Stimulated activated naive B cell treated with anti-CD40 and anti-IgM and Interleukin-4, amounts not matched to agents 10 μg/mL and 1 μg/mL and 100 μg/mL, for 72 hours (primary cell): ENCODE measurements at regions not wholly inside any gene's neighbourhood (a gene's known extent, or its start where the extent isn't known, plus 50 kb on each side); places are given as distances from the start of the nearest gene placed in this dataset.
"Not testable (repeated sequence)": the region's sequence is repeated elsewhere in the genome, so short reads cannot be mapped to it uniquely, and the experiment has no call there.

ENCODE experiments used
- ATAC-seq, 2 donors: fragments of 150-1000 bp; cut with Tn5 transposase; replicated peaks; 2 replicates each; pipeline ENCODE4 v1.10.0; 2021; ENCODE audit warnings: moderate library complexity in 1 of 2
- DNase-seq: peaks from one replicate; pipeline ENCODE4 v3.0.0; 2021
- H3K27ac Mint-ChIP-seq: one replicate; pipeline ENCODE4 v1.8.0; 2022; ENCODE audit warnings: mild to moderate bottlenecking, mixed read lengths
- H3K27me3 Mint-ChIP-seq, 2 donors: one replicate each; pipeline ENCODE4 v1.8.0; 2022; ENCODE audit warnings: mixed read lengths in 2 of 2
- H3K36me3 Mint-ChIP-seq, 2 donors: one replicate each; pipeline ENCODE4 v1.8.0; 2022; ENCODE audit warnings: mixed read lengths in 2 of 2, mild to moderate bottlenecking in 1 of 2
- H3K4me1 Mint-ChIP-seq, 2 donors: one replicate each; pipeline ENCODE4 v1.8.0; 2022; ENCODE audit warnings: mixed read lengths in 2 of 2, mild to moderate bottlenecking in 1 of 2
- H3K4me3 Mint-ChIP-seq, 2 donors: one replicate each; pipeline ENCODE4 v1.8.0; 2022; ENCODE audit warnings: mild to moderate bottlenecking in 2 of 2, mixed read lengths in 2 of 2, moderate library complexity in 1 of 2
- H3K9me3 Mint-ChIP-seq, 2 donors: one replicate each; pipeline ENCODE4 v1.8.0; 2022; ENCODE audit warnings: mixed read lengths in 2 of 2, mild to moderate bottlenecking in 1 of 2

DNA sequence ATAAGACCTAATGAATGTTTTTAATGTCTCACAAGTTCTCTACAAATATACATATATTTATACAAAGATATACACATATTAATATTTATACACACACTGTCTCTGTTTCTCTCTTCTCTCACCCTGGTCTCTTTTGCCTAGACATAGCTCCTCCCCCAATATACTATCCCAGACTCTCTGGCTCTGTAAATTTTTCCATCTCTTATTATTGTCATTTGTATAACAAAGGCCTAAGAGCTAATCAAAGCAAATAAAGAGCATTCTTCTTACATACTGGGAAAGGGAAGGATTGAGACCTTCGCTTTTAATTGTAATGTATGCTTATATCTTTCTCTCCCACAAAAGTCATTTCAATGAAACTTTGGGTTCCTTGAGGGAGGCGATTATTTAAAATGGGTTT, 318.1 kb downstream of the ADAMTS20 start:
- DNase-seq, result no peak
- H3K27me3 Mint-ChIP-seq, result peaks cover 0 to 3% of the 10 kb centered on the region in 2 donors
- no peak overlapping the region for H3K27ac Mint-ChIP-seq
- H3K4me3 Mint-ChIP-seq, result no peak overlapping the region
- H3K36me3 Mint-ChIP-seq, result no peaks in the 10 kb centered on the region
- no peak for ATAC-seq
- H3K9me3 Mint-ChIP-seq, result peaks cover 0 to 2% of the 10 kb centered on the region in 2 donors
- H3K4me1 Mint-ChIP-seq, result peaks cover 4 to 7% of the 10 kb centered on the region in 2 donors

GRCh38 chr12:43226151-43226550, 325.9 kb downstream of the ADAMTS20 start:
- ATAC-seq (peak; percentile 75 to 85), DNase-seq (no peak)
- peaks cover 0 to 3% of the 10 kb centered on the region in 2 donors for H3K4me1 Mint-ChIP-seq
- H3K27me3 Mint-ChIP-seq, result peaks cover 0 to 9% of the 10 kb centered on the region in 2 donors
- H3K36me3 Mint-ChIP-seq, result no peaks in the 10 kb centered on the region
- H3K9me3 Mint-ChIP-seq, result peaks cover 0 to 1% of the 10 kb centered on the region in 2 donors
- H3K4me3 Mint-ChIP-seq, result no peak overlapping the region
- no peak overlapping the region for H3K27ac Mint-ChIP-seq

DNA sequence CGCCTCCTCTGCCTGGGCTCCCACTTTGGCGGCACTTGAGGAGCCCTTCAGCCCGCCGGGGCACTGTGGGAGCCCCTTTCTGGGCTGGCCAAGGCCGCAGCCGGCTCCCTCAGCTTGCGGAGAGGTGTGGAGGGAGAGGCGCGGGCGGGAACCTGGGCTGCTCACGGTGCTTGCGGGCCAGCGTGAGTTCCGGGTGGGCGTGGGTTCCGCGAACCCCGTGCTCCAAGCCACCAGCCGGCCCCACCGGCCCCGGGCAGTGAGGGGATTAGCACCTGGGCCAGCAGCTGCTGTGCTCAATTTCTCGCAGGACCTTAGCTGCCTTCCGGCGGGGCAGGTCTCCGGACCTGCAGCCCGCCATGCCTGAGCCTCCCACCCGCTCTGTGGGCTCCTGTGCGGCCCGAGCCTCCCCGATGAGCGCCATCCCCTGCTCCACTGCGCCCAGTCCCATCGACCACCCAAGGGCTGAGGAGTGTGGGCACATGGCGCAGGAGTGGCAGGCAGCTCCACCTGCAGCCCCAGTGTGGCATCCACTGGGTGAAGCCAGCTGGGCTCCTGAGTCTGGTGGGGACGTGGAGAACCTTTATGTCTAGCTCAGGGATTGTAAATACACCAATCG, 327.7 kb downstream of the ADAMTS20 start:
- not testable (repeated sequence) for DNase-seq, H3K27ac Mint-ChIP-seq, H3K4me3 Mint-ChIP-seq, H3K9me3 Mint-ChIP-seq, ATAC-seq, H3K36me3 Mint-ChIP-seq, H3K4me1 Mint-ChIP-seq
- H3K27me3 Mint-ChIP-seq, result peaks cover 8 to 21% of the 10 kb centered on the region in 2 donors

DNA sequence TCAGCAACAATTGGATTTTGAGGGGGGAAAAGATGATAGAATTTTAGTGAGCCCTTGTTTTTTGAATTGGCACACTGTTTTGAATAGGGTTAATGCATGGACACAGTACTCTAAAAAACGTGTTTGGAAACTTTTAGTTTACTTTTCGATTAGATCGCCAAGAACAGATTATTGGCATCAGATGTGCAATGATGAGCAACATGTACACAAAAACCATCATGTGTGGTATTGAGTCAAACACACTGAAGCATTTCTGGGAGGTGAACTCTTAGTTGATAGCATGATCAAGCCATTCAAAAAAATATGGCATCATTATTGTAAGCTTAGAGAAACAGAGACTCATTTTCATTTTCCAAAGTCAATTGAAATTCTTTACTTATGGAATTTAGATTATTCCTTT, 329.2 kb downstream of the ADAMTS20 start:
- H3K4me1 Mint-ChIP-seq, result peaks cover 0 to 3% of the 10 kb centered on the region in 2 donors
- H3K36me3 Mint-ChIP-seq, result no peaks in the 10 kb centered on the region
- no peak overlapping the region for H3K4me3 Mint-ChIP-seq
- no peak overlapping the region for H3K27ac Mint-ChIP-seq
- no peak for DNase-seq
- no peaks in the 10 kb centered on the region for H3K9me3 Mint-ChIP-seq
- no peak for ATAC-seq
- peaks cover 11 to 28% of the 10 kb centered on the region in 2 donors for H3K27me3 Mint-ChIP-seq

DNA sequence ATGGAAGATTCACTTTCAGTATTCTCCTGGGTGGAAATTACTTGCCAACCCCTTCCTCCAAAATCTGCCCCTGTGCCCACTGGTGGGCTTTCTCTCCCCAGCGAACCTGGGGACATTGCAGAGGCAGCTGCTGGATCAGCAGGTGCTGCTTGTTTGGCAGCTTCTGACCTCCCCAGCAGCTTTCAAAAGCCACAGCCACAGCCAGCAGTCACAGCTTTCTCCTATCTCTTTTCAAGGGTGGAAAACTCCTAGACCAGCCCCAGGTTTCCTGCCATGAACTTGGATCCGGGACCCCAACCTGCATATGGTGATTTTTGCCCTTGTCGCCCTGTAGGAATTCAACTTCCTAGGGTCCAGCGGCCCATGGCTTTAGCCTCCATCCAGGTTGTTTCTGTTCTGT, 330.8 kb downstream of the ADAMTS20 start:
- ATAC-seq (no peak), DNase-seq (no peak)
- Mint-ChIP-seq H3K4me3 (no peak overlapping the region), H3K36me3 (no peaks in the 10 kb centered on the region), H3K27ac (no peak overlapping the region), H3K27me3 (peaks cover 11 to 27% of the 10 kb centered on the region in 2 donors), H3K9me3 (no peaks in the 10 kb centered on the region), H3K4me1 (no peaks in the 10 kb centered on the region)

GRCh38 chr12:43216490-43216889, 335.5 kb downstream of the ADAMTS20 start:
- peaks cover 3 to 7% of the 10 kb centered on the region in 2 donors for H3K4me1 Mint-ChIP-seq
- no peak overlapping the region for H3K4me3 Mint-ChIP-seq
- ATAC-seq, result no peak
- no peaks in the 10 kb centered on the region for H3K9me3 Mint-ChIP-seq
- no peak overlapping the region for H3K27ac Mint-ChIP-seq
- H3K36me3 Mint-ChIP-seq, result no peaks in the 10 kb centered on the region
- H3K27me3 Mint-ChIP-seq, result peaks cover 11 to 27% of the 10 kb centered on the region in 2 donors
- no peak for DNase-seq

GRCh38 chr12:43214166-43214565, 337.8 kb downstream of the ADAMTS20 start:
- ATAC-seq, result no peak
- Mint-ChIP-seq H3K27me3 (peaks cover 4 to 13% of the 10 kb centered on the region in 2 donors), H3K36me3 (no peaks in the 10 kb centered on the region), H3K4me3 (no peak overlapping the region), H3K27ac (no peak overlapping the region), H3K9me3 (no peaks in the 10 kb centered on the region), H3K4me1 (peaks cover 10 to 23% of the 10 kb centered on the region in 2 donors)
- DNase-seq, result no peak

GRCh38 chr12:43213608-43214007, 338.4 kb downstream of the ADAMTS20 start:
- peaks cover 4 to 13% of the 10 kb centered on the region in 2 donors for H3K27me3 Mint-ChIP-seq
- ATAC-seq (no peak), DNase-seq (no peak)
- H3K27ac Mint-ChIP-seq, result no peak overlapping the region
- H3K4me3 Mint-ChIP-seq, result no peak overlapping the region
- H3K36me3 Mint-ChIP-seq, result no peaks in the 10 kb centered on the region
- H3K4me1 Mint-ChIP-seq, result peaks cover 11 to 23% of the 10 kb centered on the region in 2 donors
- no peaks in the 10 kb centered on the region for H3K9me3 Mint-ChIP-seq

- H3K27ac Mint-ChIP-seq, result no peak overlapping the region
- H3K4me3 Mint-ChIP-seq, result no peak overlapping the region
- H3K27me3 Mint-ChIP-seq, result no peaks in the 10 kb centered on the region
- peak; percentile 94 to 96 for ATAC-seq
- DNase-seq, result peak; percentile 8
- peaks cover 13 to 23% of the 10 kb centered on the region in 2 donors for H3K4me1 Mint-ChIP-seq
- no peaks in the 10 kb centered on the region for H3K9me3 Mint-ChIP-seq
- no peaks in the 10 kb centered on the region for H3K36me3 Mint-ChIP-seq
These were observed 341.4 kb downstream of the ADAMTS20 start for GRCh38 chr12:43210485-43211192.

- H3K27ac Mint-ChIP-seq, result no peak overlapping the region
- ATAC-seq (no peak), DNase-seq (no peak)
- H3K27me3 Mint-ChIP-seq, result peaks cover 0 to 5% of the 10 kb centered on the region in 2 donors
- no peaks in the 10 kb centered on the region for H3K36me3 Mint-ChIP-seq
- H3K4me3 Mint-ChIP-seq, result no peak overlapping the region
- H3K9me3 Mint-ChIP-seq, result no peaks in the 10 kb centered on the region
- H3K4me1 Mint-ChIP-seq, result peaks cover 13 to 23% of the 10 kb centered on the region in 2 donors
These were observed 343.4 kb downstream of the ADAMTS20 start for GRCh38 chr12:43208627-43209026.

GRCh38 chr12:43208221-43208620, 343.8 kb downstream of the ADAMTS20 start:
- ATAC-seq (no peak), DNase-seq (no peak)
- no peak overlapping the region for H3K27ac Mint-ChIP-seq
- no peaks in the 10 kb centered on the region for H3K9me3 Mint-ChIP-seq
- no peak overlapping the region for H3K4me3 Mint-ChIP-seq
- peaks cover 13 to 23% of the 10 kb centered on the region in 2 donors for H3K4me1 Mint-ChIP-seq
- peaks cover 0 to 6% of the 10 kb centered on the region in 2 donors for H3K27me3 Mint-ChIP-seq
- H3K36me3 Mint-ChIP-seq, result no peaks in the 10 kb centered on the region

DNA sequence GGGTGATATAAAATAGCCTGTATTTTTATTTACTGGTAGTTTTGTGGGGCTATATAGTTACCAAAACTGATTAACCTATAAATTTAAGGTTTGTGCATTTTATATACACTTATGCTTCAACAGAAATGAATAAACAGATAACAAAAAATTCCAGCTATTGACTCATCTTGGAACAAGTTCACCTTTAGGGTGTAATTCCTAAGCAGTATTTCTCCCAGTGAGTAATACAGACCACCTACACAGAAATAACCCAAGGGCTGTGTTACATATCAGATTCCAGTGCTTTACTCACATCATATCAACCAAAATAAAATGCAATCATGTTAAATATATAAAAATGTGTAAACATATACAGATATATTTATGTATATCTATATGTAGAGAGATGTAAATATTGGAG, 345.6 kb downstream of the ADAMTS20 start:
- Mint-ChIP-seq H3K27me3 (peaks cover 6 to 11% of the 10 kb centered on the region in 2 donors), H3K36me3 (no peaks in the 10 kb centered on the region), H3K9me3 (peaks cover 0 to 2% of the 10 kb centered on the region in 2 donors), H3K4me1 (peaks cover 10 to 16% of the 10 kb centered on the region in 2 donors), H3K4me3 (no peak overlapping the region), H3K27ac (no peak overlapping the region)
- ATAC-seq (no peak), DNase-seq (no peak)

DNA sequence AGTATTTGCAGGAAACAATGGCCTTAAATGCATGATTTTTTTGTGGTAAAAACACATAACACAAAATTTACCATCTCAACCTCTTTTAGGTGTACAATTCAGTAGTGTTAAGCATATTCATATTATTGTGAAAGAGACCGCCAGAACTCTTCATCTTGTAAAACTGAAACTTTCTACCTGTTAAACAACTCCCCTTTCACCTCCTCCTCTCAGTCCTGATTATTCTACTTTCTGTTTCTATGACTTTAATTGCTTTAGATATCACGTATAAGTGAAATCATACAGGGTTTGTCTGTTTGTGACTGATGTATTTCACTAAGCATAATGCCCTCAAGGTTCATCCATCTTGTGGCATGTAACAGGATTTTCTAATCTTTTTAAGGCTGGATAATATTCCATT, 353.4 kb downstream of the ADAMTS20 start:
- ATAC-seq, result no peak
- no peak overlapping the region for H3K4me3 Mint-ChIP-seq

DNA sequence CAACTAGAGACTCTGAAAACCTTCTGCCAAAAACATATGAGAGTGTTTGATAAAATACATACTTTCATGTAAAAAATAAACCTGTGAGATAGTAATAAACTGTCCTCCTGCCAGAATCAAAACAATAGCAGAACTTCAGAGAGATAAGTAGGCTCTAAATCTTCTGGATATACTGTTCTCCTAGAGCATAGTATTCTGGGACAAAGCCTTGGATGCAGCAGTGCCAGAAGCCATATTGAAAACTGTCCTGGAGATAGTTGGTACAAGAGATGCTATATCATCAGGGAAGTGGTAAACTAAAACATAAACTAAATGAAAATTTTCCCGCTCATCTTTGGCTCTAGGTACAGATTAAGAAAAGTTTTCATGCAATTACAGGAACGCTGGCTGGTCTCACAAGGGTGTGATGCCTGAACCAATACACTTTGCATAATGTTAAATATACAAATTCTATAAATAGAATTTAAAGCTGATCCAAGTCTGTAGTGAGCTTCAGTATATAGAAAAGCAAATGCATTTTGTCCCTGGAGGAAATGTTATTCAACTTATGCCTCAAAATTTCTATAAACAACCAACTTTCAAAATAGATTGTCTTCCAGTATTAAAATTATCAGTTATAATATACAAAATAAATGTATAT, 355.6 kb downstream of the ADAMTS20 start:
- ATAC-seq, result no peak
- DNase-seq, result no peak
- Mint-ChIP-seq H3K27me3 (no peaks in the 10 kb centered on the region), H3K27ac (no peak overlapping the region), H3K4me3 (no peak overlapping the region), H3K4me1 (peaks cover 0 to 2% of the 10 kb centered on the region in 2 donors), H3K36me3 (no peaks in the 10 kb centered on the region), H3K9me3 (peaks cover 3 to 5% of the 10 kb centered on the region in 2 donors)

More for the DNA sequence above, 353.4 kb downstream of the ADAMTS20 start:
- Mint-ChIP-seq H3K27ac (no peak overlapping the region), H3K27me3 (peaks cover 6% of the 10 kb centered on the region in 2 donors), H3K36me3 (no peaks in the 10 kb centered on the region), H3K9me3 (peaks cover 0 to 2% of the 10 kb centered on the region in 2 donors), H3K4me1 (peaks cover 0 to 2% of the 10 kb centered on the region in 2 donors)
- no peak for DNase-seq
